Activated naive CD4-positive, alpha-beta T cell treated with anti-CD3 and anti-CD28 coated beads, Interleukin-2, amount 10 ng/mL, durations not matched to agents 7 days and 5 days (primary cell): ENCODE measurements at regions not wholly inside any gene's neighbourhood (a gene's known extent, or its start where the extent isn't known, plus 50 kb on each side); places are given as distances from the start of the nearest gene placed in this dataset.
A peak's percentile ranks its signal among the peaks of the same experiment; 100 is the strongest.
"Not testable (repeated sequence)": the region's sequence is repeated elsewhere in the genome, so short reads cannot be mapped to it uniquely, and the experiment has no call there.

Experiments used
- CTCF ChIA-PET: fragments of 350-600 bp; sonication (Branson Sonifier 250); formaldehyde crosslinking; loops from one replicate; lab custom pipeline; 2021; ENCODE audit warnings: antibody characterized with exemption; lab: Charles Lee
- DNase-seq: peaks from one replicate; pipeline ENCODE4 v3.0.0-alpha.2; 2020
- H3K27ac Mint-ChIP-seq: one replicate; pipeline ENCODE4 v1.8.0; 2021; ENCODE audit warnings: mild to moderate bottlenecking, moderate library complexity, mixed read lengths
- H3K27me3 Mint-ChIP-seq: one replicate; pipeline ENCODE4 v1.8.0; 2021; ENCODE audit warnings: mild to moderate bottlenecking, mixed read lengths
- H3K36me3 Mint-ChIP-seq: one replicate; pipeline ENCODE4 v1.8.0; 2021; ENCODE audit warnings: mixed read lengths
- H3K4me1 Mint-ChIP-seq: one replicate; pipeline ENCODE4 v1.8.0; 2021; ENCODE audit warnings: mixed read lengths
- H3K4me3 Mint-ChIP-seq: one replicate; pipeline ENCODE4 v1.8.0; 2021; ENCODE audit warnings: mild to moderate bottlenecking, moderate library complexity, mixed read lengths
- H3K9me3 Mint-ChIP-seq: one replicate; pipeline ENCODE4 v1.8.0; 2021; ENCODE audit warnings: mixed read lengths

DNA sequence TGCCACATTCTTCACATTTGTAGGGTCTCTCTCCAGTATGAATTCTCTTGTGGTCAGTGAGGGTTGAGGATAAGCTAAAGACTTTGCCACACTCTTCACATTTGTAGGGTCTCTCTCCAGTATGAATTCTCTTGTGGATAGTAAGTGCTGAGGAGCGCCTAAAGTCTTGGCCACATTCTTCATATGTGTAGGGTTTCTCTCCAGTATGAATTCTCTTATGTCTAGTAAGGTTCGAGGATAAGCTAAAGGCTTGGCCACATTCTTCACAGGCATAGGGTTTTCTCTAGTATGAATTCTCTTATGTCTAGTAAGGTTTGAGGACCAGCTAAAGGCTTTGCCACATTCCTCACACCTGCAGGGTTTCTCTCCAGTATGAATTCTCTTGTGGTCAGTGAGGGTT lies 706.9 kb upstream of the ZNF722 start:
- H3K9me3 Mint-ChIP-seq, result peaks cover 16% of the 10 kb centered on the region
- H3K4me3 Mint-ChIP-seq, DNase-seq, H3K4me1 Mint-ChIP-seq, H3K27me3 Mint-ChIP-seq, H3K36me3 Mint-ChIP-seq, H3K27ac Mint-ChIP-seq, CTCF ChIA-PET: not testable (repeated sequence)

DNA sequence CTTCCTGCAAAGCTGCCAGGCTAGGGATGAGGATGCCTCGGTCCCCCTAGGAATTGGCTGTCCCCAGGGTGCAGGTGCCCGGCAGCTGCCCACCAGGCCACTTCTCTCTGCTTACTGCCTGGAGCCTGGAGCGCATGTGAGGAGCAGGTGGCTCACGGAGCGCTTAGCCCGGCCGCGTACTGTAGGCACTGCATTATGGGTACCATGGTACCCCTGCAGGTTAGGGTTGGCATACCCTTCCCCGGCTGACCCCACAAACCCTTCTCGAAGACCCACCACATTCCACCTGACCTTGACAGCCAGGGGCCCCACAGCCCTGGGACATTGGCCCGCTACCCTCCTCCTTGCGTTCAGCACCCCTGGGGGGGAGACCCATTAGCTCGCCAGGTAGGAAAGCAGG lies 681.1 kb upstream of the ZNF722 start:
- H3K27ac Mint-ChIP-seq, DNase-seq, H3K27me3 Mint-ChIP-seq, CTCF ChIA-PET, H3K9me3 Mint-ChIP-seq, H3K36me3 Mint-ChIP-seq, H3K4me3 Mint-ChIP-seq, H3K4me1 Mint-ChIP-seq: not testable (repeated sequence)

DNA sequence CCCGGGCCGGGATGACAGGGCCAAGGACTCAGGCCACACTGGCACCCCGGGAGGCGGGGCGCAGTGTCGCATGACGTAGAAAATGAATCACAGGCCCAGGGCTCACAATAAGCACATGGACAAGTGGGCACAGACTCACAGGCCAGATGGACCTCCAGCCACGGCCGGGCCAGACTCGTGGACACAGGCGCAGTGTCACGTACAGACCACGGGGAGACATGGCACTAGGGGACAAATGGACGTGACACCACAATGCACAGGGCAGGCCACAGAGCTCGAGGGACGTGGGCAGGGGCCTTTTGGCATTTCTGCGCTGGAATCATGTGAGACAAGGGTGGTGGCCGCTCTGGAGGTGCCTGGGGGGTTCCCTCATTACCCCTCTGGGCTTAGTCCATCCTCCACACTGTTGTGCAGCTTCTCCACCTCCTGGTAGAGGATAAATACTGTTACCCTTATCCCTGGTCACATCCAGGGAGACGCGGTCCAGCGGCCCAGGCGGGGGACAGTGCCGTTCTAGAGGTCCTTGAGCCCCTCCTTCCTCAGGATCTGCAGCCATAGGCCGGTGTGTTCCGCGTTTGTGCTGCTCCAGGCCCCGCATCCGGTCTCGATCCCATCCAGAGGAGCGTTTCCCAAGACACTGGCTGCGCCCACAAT lies 649.8 kb upstream of the ZNF722 start:
- H3K27ac Mint-ChIP-seq, H3K27me3 Mint-ChIP-seq, H3K36me3 Mint-ChIP-seq, H3K4me1 Mint-ChIP-seq, H3K9me3 Mint-ChIP-seq, CTCF ChIA-PET, H3K4me3 Mint-ChIP-seq: not testable (repeated sequence)
- DNase-seq, result peak; percentile 20

DNA sequence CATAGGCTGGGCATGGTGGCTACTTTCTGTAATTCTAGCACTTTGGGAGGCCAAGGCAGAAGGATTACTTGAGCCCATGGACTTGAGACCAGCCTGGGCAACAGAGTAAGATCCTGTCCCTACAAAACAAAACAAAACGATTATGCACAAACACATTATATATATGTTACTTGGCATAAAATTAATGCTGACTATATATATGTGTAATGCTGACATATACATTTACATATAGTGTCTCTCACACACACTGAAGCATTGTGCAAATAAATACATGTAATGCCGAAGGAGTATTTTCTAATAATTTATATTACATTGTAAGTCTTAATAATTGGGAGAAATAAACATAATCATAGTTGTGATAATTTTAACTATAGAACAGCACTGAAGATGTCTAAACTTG lies 621.8 kb upstream of the ZNF722 start:
- H3K27ac Mint-ChIP-seq, result no peak overlapping the region
- H3K4me1 Mint-ChIP-seq, result no peaks in the 10 kb centered on the region
- peaks cover 22% of the 10 kb centered on the region for H3K9me3 Mint-ChIP-seq
- H3K27me3 Mint-ChIP-seq, result no peaks in the 10 kb centered on the region
- CTCF ChIA-PET, result no interaction called here
- H3K36me3 Mint-ChIP-seq, result no peaks in the 10 kb centered on the region
- no peak for DNase-seq
- no peak overlapping the region for H3K4me3 Mint-ChIP-seq

DNA sequence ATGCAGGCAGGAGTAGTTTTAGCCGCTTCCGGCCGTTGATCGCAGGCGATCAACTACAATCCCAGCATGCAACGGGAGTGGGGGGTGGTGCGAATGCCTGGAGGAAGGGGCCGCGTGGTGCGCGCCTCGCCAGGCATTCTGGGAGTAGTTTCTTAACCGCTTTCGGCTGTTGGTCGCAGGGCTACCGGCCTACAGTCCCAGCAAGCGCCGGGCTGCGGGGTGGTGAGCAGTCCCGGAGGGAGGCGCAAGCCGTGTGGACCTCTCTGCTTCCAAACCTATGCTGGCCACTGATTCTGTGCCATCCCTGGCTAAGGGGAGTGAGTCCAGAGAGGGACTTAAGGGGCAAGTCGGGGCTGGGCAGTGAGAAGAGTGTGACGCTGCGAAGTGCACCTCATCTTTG lies 604.5 kb upstream of the ZNF722 start:
- H3K9me3 Mint-ChIP-seq, H3K36me3 Mint-ChIP-seq, DNase-seq, H3K4me3 Mint-ChIP-seq, H3K4me1 Mint-ChIP-seq, CTCF ChIA-PET, H3K27me3 Mint-ChIP-seq, H3K27ac Mint-ChIP-seq: not testable (repeated sequence)

DNA sequence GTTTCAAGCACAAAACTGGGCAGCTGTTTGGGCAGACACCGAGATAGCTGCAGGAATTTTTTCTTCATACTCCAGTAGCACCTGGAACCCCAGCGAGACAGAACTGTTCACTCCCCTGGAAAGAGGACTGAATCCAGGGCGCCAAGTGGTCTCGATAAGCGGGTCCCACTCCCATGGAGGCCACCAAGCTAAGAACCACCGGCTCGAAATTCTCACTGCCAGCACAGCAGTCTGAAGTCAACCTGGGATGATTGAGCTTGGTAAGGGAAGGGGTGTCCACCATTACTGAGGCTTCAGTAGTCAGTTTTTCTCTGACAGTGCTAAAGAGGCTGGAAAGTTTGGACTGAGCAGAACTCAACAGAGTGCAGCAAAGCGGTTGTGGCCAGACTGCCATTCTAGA lies 590.8 kb upstream of the ZNF722 start:
- peak; percentile 5 for DNase-seq
- CTCF ChIA-PET, H3K27me3 Mint-ChIP-seq, H3K4me1 Mint-ChIP-seq, H3K4me3 Mint-ChIP-seq, H3K27ac Mint-ChIP-seq, H3K36me3 Mint-ChIP-seq, H3K9me3 Mint-ChIP-seq: not testable (repeated sequence)
